Dendritic cell treated with granulocyte-macrophage colony-stimulating factor and Interleukin-4, amounts not matched to agents 40 ng/mL and 50 ng/mL, for 4 days (primary cell): ENCODE measurements at regions not wholly inside any gene's neighbourhood (a gene's known extent, or its start where the extent isn't known, plus 50 kb on each side); places are given as distances from the start of the nearest gene placed in this dataset.
A peak's percentile ranks its signal among the peaks of the same experiment; 100 is the strongest.
"Not testable (repeated sequence)": the region's sequence is repeated elsewhere in the genome, so short reads cannot be mapped to it uniquely, and the experiment has no call there.

ENCODE experiments used
- H3K27ac Mint-ChIP-seq: one replicate; pipeline ENCODE4 v1.8.0; 2022; ENCODE audit warnings: mild to moderate bottlenecking, mixed read lengths
- H3K27me3 Mint-ChIP-seq: one replicate; pipeline ENCODE4 v1.8.0; 2022; ENCODE audit warnings: mild to moderate bottlenecking, mixed read lengths
- H3K36me3 Mint-ChIP-seq: one replicate; pipeline ENCODE4 v1.8.0; 2022; ENCODE audit warnings: low read depth, mixed read lengths
- H3K4me1 Mint-ChIP-seq: one replicate; pipeline ENCODE4 v1.8.0; 2022; ENCODE audit warnings: low read depth, mixed read lengths
- H3K4me3 Mint-ChIP-seq: one replicate; pipeline ENCODE4 v1.8.0; 2022; ENCODE audit warnings: mild to moderate bottlenecking, moderate library complexity, mixed read lengths
- H3K9me3 Mint-ChIP-seq: one replicate; pipeline ENCODE4 v1.8.0; 2022; ENCODE audit warnings: mixed read lengths
- intact Hi-C: fragments of 100-400 bp; cut with micrococcal nuclease; formaldehyde crosslinking; loops from one replicate; pipeline ENCODE4 v1.15.0; 2022

- H3K4me1 Mint-ChIP-seq = no peaks in the 10 kb centered on the region
- no peak overlapping the region for H3K27ac Mint-ChIP-seq
- H3K36me3 Mint-ChIP-seq = no peaks in the 10 kb centered on the region
- H3K27me3 Mint-ChIP-seq = no peaks in the 10 kb centered on the region
- intact Hi-C loops = no loop called here
- no peaks in the 10 kb centered on the region for H3K9me3 Mint-ChIP-seq
- H3K4me3 Mint-ChIP-seq = no peak overlapping the region
These were observed 216.6 kb upstream of the B3GALT2 start for GRCh38 chr1:193402977-193403376.

- H3K27ac Mint-ChIP-seq = no peak overlapping the region
- no peaks in the 10 kb centered on the region for H3K9me3 Mint-ChIP-seq
- no peaks in the 10 kb centered on the region for H3K36me3 Mint-ChIP-seq
- no peaks in the 10 kb centered on the region for H3K27me3 Mint-ChIP-seq
- H3K4me1 Mint-ChIP-seq = no peaks in the 10 kb centered on the region
- intact Hi-C loops = no loop called here
- H3K4me3 Mint-ChIP-seq = no peak overlapping the region
These were observed 215.6 kb upstream of the B3GALT2 start for GRCh38 chr1:193402037-193402436.

- no peaks in the 10 kb centered on the region for H3K4me1 Mint-ChIP-seq
- intact Hi-C loops = no loop called here
- no peaks in the 10 kb centered on the region for H3K36me3 Mint-ChIP-seq
These were observed 207.9 kb upstream of the B3GALT2 start for GRCh38 chr1:193394336-193394735.

GRCh38 chr1:193392686-193393085 lies 206.3 kb upstream of the B3GALT2 start:
- no peaks in the 10 kb centered on the region for H3K36me3 Mint-ChIP-seq
- intact Hi-C loops = no loop called here
- H3K4me3 Mint-ChIP-seq = no peak overlapping the region
- H3K9me3 Mint-ChIP-seq = peaks cover 10% of the 10 kb centered on the region
- H3K27me3 Mint-ChIP-seq = no peaks in the 10 kb centered on the region
- H3K4me1 Mint-ChIP-seq = no peaks in the 10 kb centered on the region
- no peak overlapping the region for H3K27ac Mint-ChIP-seq

More at GRCh38 chr1:193394336-193394735, 207.9 kb upstream of the B3GALT2 start:
- H3K9me3 Mint-ChIP-seq = peaks cover 10% of the 10 kb centered on the region
- no peak overlapping the region for H3K27ac Mint-ChIP-seq
- H3K4me3 Mint-ChIP-seq = no peak overlapping the region
- no peaks in the 10 kb centered on the region for H3K27me3 Mint-ChIP-seq

GRCh38 chr1:193388683-193389082 lies 202.3 kb upstream of the B3GALT2 start:
- intact Hi-C loops = no loop called here
- Mint-ChIP-seq H3K27me3 (no peaks in the 10 kb centered on the region), H3K36me3 (no peaks in the 10 kb centered on the region), H3K4me1 (no peaks in the 10 kb centered on the region), H3K27ac (no peak overlapping the region), H3K9me3 (no peaks in the 10 kb centered on the region), H3K4me3 (no peak overlapping the region)

GRCh38 chr1:193388165-193388564 lies 201.8 kb upstream of the B3GALT2 start:
- no peaks in the 10 kb centered on the region for H3K36me3 Mint-ChIP-seq
- H3K27me3 Mint-ChIP-seq = no peaks in the 10 kb centered on the region
- intact Hi-C loops = no loop called here
- H3K27ac Mint-ChIP-seq = no peak overlapping the region
- H3K9me3 Mint-ChIP-seq = no peaks in the 10 kb centered on the region
- H3K4me1 Mint-ChIP-seq = no peaks in the 10 kb centered on the region
- no peak overlapping the region for H3K4me3 Mint-ChIP-seq

GRCh38 chr1:193387406-193387805 lies 201.0 kb upstream of the B3GALT2 start:
- Mint-ChIP-seq H3K36me3 (no peaks in the 10 kb centered on the region), H3K9me3 (no peaks in the 10 kb centered on the region), H3K27ac (no peak overlapping the region), H3K4me3 (no peak overlapping the region), H3K27me3 (no peaks in the 10 kb centered on the region), H3K4me1 (no peaks in the 10 kb centered on the region)
- intact Hi-C loops = no loop called here

- H3K36me3 Mint-ChIP-seq, H3K4me3 Mint-ChIP-seq, intact Hi-C loops, H3K4me1 Mint-ChIP-seq, H3K27me3 Mint-ChIP-seq, H3K27ac Mint-ChIP-seq, H3K9me3 Mint-ChIP-seq: not testable (repeated sequence)
These were observed 192.0 kb upstream of the B3GALT2 start for GRCh38 chr1:193378451-193378850.

- intact Hi-C loops = no loop called here
- no peaks in the 10 kb centered on the region for H3K27me3 Mint-ChIP-seq
- no peaks in the 10 kb centered on the region for H3K36me3 Mint-ChIP-seq
- H3K4me3 Mint-ChIP-seq = no peak overlapping the region
- H3K9me3 Mint-ChIP-seq = peaks cover 8% of the 10 kb centered on the region
- no peaks in the 10 kb centered on the region for H3K4me1 Mint-ChIP-seq
- H3K27ac Mint-ChIP-seq = no peak overlapping the region
These were observed 191.1 kb upstream of the B3GALT2 start for GRCh38 chr1:193377472-193377871.

GRCh38 chr1:193372553-193372952 lies 186.1 kb upstream of the B3GALT2 start:
- Mint-ChIP-seq H3K4me1 (peaks cover 7% of the 10 kb centered on the region), H3K36me3 (no peaks in the 10 kb centered on the region), H3K9me3 (no peaks in the 10 kb centered on the region), H3K27ac (no peak overlapping the region), H3K27me3 (no peaks in the 10 kb centered on the region), H3K4me3 (no peak overlapping the region)
- intact Hi-C loops = no loop called here

GRCh38 chr1:193368302-193368701 lies 181.9 kb upstream of the B3GALT2 start:
- Mint-ChIP-seq H3K27me3 (no peaks in the 10 kb centered on the region), H3K4me1 (peaks cover 7% of the 10 kb centered on the region), H3K27ac (peak overlapping the region; percentile 55), H3K4me3 (peak overlapping the region; percentile 17), H3K36me3 (no peaks in the 10 kb centered on the region), H3K9me3 (no peaks in the 10 kb centered on the region)
- intact Hi-C loops = loop anchor here (10.0 kb wide), 1 partner anchor 184 kb away; the partner anchor contains the start of gene B3GALT2

- Mint-ChIP-seq H3K27me3 (no peaks in the 10 kb centered on the region), H3K9me3 (no peaks in the 10 kb centered on the region), H3K4me1 (peaks cover 7% of the 10 kb centered on the region), H3K36me3 (no peaks in the 10 kb centered on the region), H3K27ac (no peak overlapping the region), H3K4me3 (no peak overlapping the region)
- intact Hi-C loops = loop anchor here (10.0 kb wide), 1 partner anchor 183 kb away; the partner anchor contains the start of gene B3GALT2
These were observed 181.4 kb upstream of the B3GALT2 start for GRCh38 chr1:193367863-193368262.

GRCh38 chr1:193366764-193367507 lies 180.5 kb upstream of the B3GALT2 start:
- Mint-ChIP-seq H3K9me3 (no peaks in the 10 kb centered on the region), H3K27ac (no peak overlapping the region), H3K4me1 (peaks cover 7% of the 10 kb centered on the region), H3K36me3 (no peaks in the 10 kb centered on the region), H3K4me3 (no peak overlapping the region), H3K27me3 (no peaks in the 10 kb centered on the region)
- intact Hi-C loops = loop anchor here (10.0 kb wide), 1 partner anchor 182 kb away; the partner anchor contains the start of gene B3GALT2

- H3K36me3 Mint-ChIP-seq = no peaks in the 10 kb centered on the region
- H3K9me3 Mint-ChIP-seq = no peaks in the 10 kb centered on the region
- no peak overlapping the region for H3K27ac Mint-ChIP-seq
These were observed 179.6 kb upstream of the B3GALT2 start for GRCh38 chr1:193365966-193366365.

GRCh38 chr1:193359631-193360030 lies 173.2 kb upstream of the B3GALT2 start:
- intact Hi-C loops = loop anchor here (10.0 kb wide), 1 partner anchor 175 kb away; the partner anchor contains the start of gene B3GALT2
- Mint-ChIP-seq H3K36me3 (no peaks in the 10 kb centered on the region), H3K27me3 (no peaks in the 10 kb centered on the region), H3K4me1 (peaks cover 12% of the 10 kb centered on the region), H3K4me3 (no peak overlapping the region), H3K9me3 (no peaks in the 10 kb centered on the region), H3K27ac (no peak overlapping the region)

More at GRCh38 chr1:193365966-193366365, 179.6 kb upstream of the B3GALT2 start:
- Mint-ChIP-seq H3K4me1 (peaks cover 7% of the 10 kb centered on the region), H3K27me3 (no peaks in the 10 kb centered on the region), H3K4me3 (no peak overlapping the region)
- intact Hi-C loops = loop anchor here (10.0 kb wide), 1 partner anchor 181 kb away; the partner anchor contains the start of gene B3GALT2
